Left lung (tissue), 4 donors: ENCODE measurements at regions not wholly inside any gene's neighbourhood (a gene's known extent, or its start where the extent isn't known, plus 50 kb on each side); places are given as distances from the start of the nearest gene placed in this dataset.

Source experiments
- ATAC-seq: fragments of 200-7000 bp; cut with Tn5 transposase; one replicate; pipeline ENCODE4 v1.9.1; 2020; ENCODE audit warnings: moderate library complexity
- DNase-seq, 4 donors: peaks; one replicate each; pipeline ENCODE4 v3.0.0-alpha.2; 2013 to 2020
- H3K27ac ChIP-seq, 2 donors: fragments of 200-600 bp; sonication (generic) in 1 of 2; one replicate each; pipeline versions ENCODE4 v1.5.0 to v1.8.0; 2020 to 2021
- H3K27me3 ChIP-seq, 2 donors: fragments of 200-600 bp; sonication (generic) in 1 of 2; one replicate each; pipeline versions ENCODE4 v1.5.0 to v1.8.0; 2020 to 2021
- H3K36me3 ChIP-seq, 2 donors: fragments of 200-600 bp; sonication (generic) in 1 of 2; one replicate each; pipeline versions ENCODE4 v1.5.0 to v1.8.0; 2020 to 2021
- H3K4me1 ChIP-seq, 2 donors: fragments of 200-600 bp; one replicate each; pipeline ENCODE4 v1.8.0; 2021
- H3K4me3 ChIP-seq, 2 donors: fragments of 200-600 bp; sonication (generic) in 1 of 2; one replicate each; pipeline versions ENCODE4 v1.5.0 to v1.8.0; 2020 to 2021; ENCODE audit warnings: mild to moderate bottlenecking in 1 of 2
- H3K9me3 ChIP-seq, 2 donors: fragments of 200-600 bp; sonication (generic) in 1 of 2; one replicate each; pipeline versions ENCODE4 v1.5.0 to v1.8.0; 2020 to 2021
- intact Hi-C, 2 donors: fragments of 100-400 bp; cut with DNase I; formaldehyde crosslinking; loops; one replicate each; pipeline versions ENCODE4 v1.11.2 to v1.14.2; 2022
- TF ChIP-seq, protein P1 (sequence below), 2 donors: fragments of 200-600 bp; sonication (generic) in 1 of 2; IDR thresholded peaks; one replicate each; pipeline versions ENCODE4 v1.5.0 to v1.8.0; 2021; ENCODE audit warnings: antibody characterized with exemption in 2 of 2
- donor health status: DM: no; HTN: yes; CAD: no.
- donor health status: DM: no; HTN: no; CAD: no.

DNA sequence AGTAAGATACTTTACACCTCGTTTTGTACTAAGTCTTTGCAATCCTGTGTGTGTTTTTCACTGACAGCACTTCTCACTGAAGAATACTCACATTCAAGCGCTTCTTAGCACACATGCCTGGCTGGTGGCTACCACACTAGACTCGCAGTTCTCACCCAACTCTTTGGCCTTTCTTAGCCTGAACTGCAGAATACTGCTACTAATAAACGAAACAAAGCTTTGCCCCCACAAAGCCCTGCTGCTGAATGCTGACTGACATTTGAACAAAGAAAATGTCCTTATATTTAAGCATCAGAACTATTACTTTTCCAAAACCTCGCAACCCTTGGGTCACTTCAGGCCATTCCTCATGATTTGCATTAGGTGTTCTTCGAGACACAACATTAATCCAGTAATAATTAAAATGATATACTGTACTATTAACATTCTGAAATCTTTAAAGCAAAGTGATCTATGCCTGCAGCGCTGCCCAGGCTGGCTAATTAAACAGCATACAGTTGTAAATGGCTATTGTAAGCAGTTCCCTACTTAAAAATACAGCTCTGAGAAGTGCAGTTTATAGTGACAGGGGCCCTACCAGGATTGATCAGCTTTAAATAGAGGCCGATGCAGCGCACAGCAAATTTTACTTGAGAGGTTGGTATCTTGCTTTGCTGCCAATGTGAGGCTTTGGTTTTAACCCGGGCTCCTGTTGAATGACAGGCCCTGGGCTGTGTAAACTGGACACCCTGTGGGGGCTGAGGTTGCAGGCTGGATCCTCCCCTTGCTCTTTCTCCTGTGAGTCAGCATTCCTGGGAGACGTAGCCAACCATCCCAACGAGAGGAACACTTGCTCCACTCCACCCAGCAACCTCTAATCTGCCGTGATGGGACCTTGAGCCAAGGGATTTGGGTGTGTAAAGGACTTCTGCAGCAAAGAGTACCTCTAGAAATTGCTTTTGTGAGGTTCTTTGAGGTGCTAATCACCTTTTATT, 899.0 kb downstream of the TFAP2A start:
- H3K4me3 ChIP-seq: no peak overlapping the region
- intact Hi-C loops: no loop called here
- TF ChIP-seq, protein P1, sequence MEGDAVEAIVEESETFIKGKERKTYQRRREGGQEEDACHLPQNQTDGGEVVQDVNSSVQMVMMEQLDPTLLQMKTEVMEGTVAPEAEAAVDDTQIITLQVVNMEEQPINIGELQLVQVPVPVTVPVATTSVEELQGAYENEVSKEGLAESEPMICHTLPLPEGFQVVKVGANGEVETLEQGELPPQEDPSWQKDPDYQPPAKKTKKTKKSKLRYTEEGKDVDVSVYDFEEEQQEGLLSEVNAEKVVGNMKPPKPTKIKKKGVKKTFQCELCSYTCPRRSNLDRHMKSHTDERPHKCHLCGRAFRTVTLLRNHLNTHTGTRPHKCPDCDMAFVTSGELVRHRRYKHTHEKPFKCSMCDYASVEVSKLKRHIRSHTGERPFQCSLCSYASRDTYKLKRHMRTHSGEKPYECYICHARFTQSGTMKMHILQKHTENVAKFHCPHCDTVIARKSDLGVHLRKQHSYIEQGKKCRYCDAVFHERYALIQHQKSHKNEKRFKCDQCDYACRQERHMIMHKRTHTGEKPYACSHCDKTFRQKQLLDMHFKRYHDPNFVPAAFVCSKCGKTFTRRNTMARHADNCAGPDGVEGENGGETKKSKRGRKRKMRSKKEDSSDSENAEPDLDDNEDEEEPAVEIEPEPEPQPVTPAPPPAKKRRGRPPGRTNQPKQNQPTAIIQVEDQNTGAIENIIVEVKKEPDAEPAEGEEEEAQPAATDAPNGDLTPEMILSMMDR (IDR thresholded peaks at IDR 0.05): no peak
- no peak for DNase-seq
- H3K9me3 ChIP-seq: peaks cover 0 to 6% of the 10 kb centered on the region in 2 donors
- H3K27me3 ChIP-seq: no peaks in the 10 kb centered on the region
- H3K4me1 ChIP-seq: no peaks in the 10 kb centered on the region
- no peaks in the 10 kb centered on the region for H3K36me3 ChIP-seq
- ATAC-seq: peak; percentile 25
- no peak overlapping the region for H3K27ac ChIP-seq

DNA sequence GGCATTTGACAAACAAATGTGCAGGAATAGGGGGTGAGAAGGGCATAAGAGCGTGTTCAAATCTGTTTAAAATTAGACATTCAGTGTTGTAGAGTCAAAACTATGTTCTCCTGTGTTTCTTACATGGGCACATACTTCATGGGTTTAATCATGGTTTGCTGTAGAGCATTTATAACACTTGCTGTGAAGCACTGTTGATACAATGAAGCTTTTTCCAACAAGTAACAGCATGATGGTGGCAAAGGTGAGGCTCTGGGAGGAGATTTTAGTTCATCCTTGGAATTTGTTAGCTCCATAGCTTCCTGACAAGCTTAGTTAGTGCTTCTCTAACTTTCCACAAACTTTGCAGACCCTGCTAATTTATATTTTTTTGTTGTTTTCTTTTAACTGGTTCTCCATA, 900.7 kb downstream of the TFAP2A start:
- peaks cover 0 to 6% of the 10 kb centered on the region in 2 donors for H3K9me3 ChIP-seq
- H3K36me3 ChIP-seq: no peaks in the 10 kb centered on the region
- H3K27ac ChIP-seq: no peak overlapping the region
- ATAC-seq: no peak
- no peak for DNase-seq
- intact Hi-C loops: no loop called here
- H3K27me3 ChIP-seq: no peaks in the 10 kb centered on the region
- TF ChIP-seq, protein P1 (IDR thresholded peaks at IDR 0.05): no peak
- H3K4me3 ChIP-seq: no peak overlapping the region
- H3K4me1 ChIP-seq: no peaks in the 10 kb centered on the region

DNA sequence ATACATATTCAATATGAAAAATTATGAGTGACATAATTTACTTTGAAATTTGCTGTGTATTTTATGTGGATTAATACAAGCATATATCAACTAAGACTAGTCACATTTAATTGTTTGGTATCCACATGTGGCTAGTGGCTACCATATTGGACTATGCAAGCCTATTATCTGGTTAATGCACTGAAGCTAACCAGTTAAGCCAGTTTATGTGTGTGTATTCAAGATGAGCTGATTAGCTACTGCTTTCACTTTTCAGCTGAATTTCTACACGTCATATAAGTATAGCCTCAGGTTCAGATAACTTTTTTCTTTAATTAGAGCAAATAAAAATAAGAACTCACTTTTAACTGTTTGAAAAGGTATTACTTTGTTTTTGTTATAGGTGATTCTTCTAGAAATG, 903.7 kb downstream of the TFAP2A start:
- ATAC-seq: no peak
- H3K4me1 ChIP-seq: no peaks in the 10 kb centered on the region
- no peak for DNase-seq
- peaks cover 0 to 16% of the 10 kb centered on the region in 2 donors for H3K9me3 ChIP-seq
- H3K27me3 ChIP-seq: no peaks in the 10 kb centered on the region
- no peaks in the 10 kb centered on the region for H3K36me3 ChIP-seq
- TF ChIP-seq, protein P1 (IDR thresholded peaks at IDR 0.05): no peak
- intact Hi-C loops: no loop called here
- no peak overlapping the region for H3K27ac ChIP-seq
- H3K4me3 ChIP-seq: no peak overlapping the region

DNA sequence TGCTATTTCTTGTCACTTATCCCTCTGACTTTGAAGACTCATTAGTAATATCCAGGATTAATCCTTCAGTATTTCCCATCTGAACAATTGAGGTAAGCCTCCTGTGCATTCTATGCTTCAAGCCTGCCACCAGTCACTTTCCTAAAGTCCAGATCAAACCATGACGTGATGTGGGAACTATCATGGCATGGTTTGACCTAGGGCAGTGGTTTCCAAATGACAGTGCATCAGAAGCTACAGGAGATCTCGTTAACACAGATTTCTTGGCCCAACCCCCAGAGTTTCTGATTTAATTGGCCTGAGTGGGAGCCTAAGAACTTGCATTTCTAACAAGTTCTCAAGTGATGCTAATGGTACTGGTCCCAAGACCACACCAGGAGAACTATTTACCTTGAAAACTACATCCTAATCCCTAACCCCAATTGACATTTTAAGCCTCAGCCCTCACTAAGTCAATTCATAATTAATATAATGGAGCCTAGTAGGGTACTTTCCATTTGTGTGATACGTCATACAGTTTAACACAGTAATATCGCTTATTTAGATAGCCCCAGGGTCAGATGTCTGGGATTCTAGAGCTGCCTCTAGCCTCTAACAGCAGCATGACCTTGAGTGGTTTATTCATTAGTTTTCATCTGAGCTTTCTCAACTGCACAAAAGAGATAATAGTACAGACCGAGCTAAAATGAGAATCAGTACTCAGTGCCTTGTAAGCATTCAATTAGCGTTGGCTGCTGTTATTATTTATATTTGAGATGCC, 907.6 kb downstream of the TFAP2A start:
- H3K4me1 ChIP-seq: no peaks in the 10 kb centered on the region
- no peak overlapping the region for H3K4me3 ChIP-seq
- intact Hi-C loops: no loop called here
- DNase-seq: no peak
- TF ChIP-seq, protein P1 (IDR thresholded peaks at IDR 0.05): no peak
- peaks cover 0 to 16% of the 10 kb centered on the region in 2 donors for H3K9me3 ChIP-seq
- no peaks in the 10 kb centered on the region for H3K27me3 ChIP-seq
- no peaks in the 10 kb centered on the region for H3K36me3 ChIP-seq
- no peak for ATAC-seq
- H3K27ac ChIP-seq: no peak overlapping the region

DNA sequence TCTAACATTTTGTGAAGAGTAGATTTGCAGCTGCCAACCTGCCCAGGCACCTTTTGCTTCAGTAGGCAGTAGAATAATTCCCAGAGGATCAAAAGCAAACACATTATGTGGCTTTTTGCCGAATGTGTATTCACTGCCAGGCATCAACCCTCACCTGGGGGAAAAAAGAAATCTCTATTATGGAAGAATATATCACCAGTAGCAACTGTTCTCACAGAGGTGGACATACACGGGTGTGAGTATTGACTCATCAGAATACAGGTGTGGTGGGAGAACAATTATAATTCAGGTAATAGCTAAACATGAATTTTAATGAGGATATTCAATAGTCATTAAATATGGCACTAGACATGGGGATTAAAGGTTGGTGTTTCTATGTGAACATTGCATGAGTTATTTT, 910.7 kb downstream of the TFAP2A start:
- no peak for DNase-seq
- Histone ChIP-seq H3K27ac (no peak overlapping the region), H3K4me1 (no peaks in the 10 kb centered on the region), H3K27me3 (no peaks in the 10 kb centered on the region), H3K4me3 (no peak overlapping the region), H3K9me3 (peaks cover 0 to 9% of the 10 kb centered on the region in 2 donors), H3K36me3 (no peaks in the 10 kb centered on the region)
- intact Hi-C loops: no loop called here
- TF ChIP-seq, protein P1 (IDR thresholded peaks at IDR 0.05): no peak
- ATAC-seq: no peak
